ENCODE measurements at regions not wholly inside any gene's neighbourhood (a gene's known extent, or its start where the extent isn't known, plus 50 kb on each side); places are given as distances from the start of the nearest gene placed in this dataset.

- no peaks in the 10 kb centered on the region for H3K36me3 ChIP-seq (replicated peaks; ENCODE audit: insufficient read depth, low read length)
- no peaks in the 10 kb centered on the region for H3K9me2 ChIP-seq (replicated peaks; ENCODE audit: insufficient read depth, low read length)
- no peak overlapping the region for H3K9ac ChIP-seq (ENCODE audit: low read length)
- H2AFZ ChIP-seq (ENCODE audit: low read length) = no peak overlapping the region; the same call in 1 of the 2 replicates
- no peaks in the 10 kb centered on the region for H3F3A ChIP-seq (ENCODE audit: insufficient read depth, low read length)
- H3K4me3 ChIP-seq (ENCODE audit: low read length) = no peak overlapping the region
- H3K27ac ChIP-seq (ENCODE audit: low read length) = no peak overlapping the region
- H3K4me2 ChIP-seq (ENCODE audit: low read depth, low read length) = peak overlapping the region; percentile 23; the same call in 1 of the 2 replicates
- no peak for DNase-seq
- TF ChIP-seq EZH2 (optimal IDR thresholded peaks at IDR 0.05; ENCODE audit: low read depth, low read length) (no peak), EZH2phosphoT487 (IDR thresholded peaks at IDR 0.05; ENCODE audit: low read length) (no peak), CTCF (IDR thresholded peaks at IDR 0.05; ENCODE audit: low read length) (no peak)
- peaks cover 27% of the 10 kb centered on the region for H3K4me1 ChIP-seq (ENCODE audit: low read length)
- no peaks in the 10 kb centered on the region for H3K27me3 ChIP-seq (replicated peaks; ENCODE audit: insufficient read depth, low read length)
- H3K79me2 ChIP-seq (ENCODE audit: low read length) = no peaks in the 10 kb centered on the region
- no peaks in the 10 kb centered on the region for H4K20me1 ChIP-seq (ENCODE audit: insufficient read depth, low read length)
- no peaks in the 10 kb centered on the region for H3K9me3 ChIP-seq (replicated peaks; ENCODE audit: insufficient read depth, low read length)
Observed at GRCh38 chr1:25096307-25097150, 135.8 kb downstream of the SYF2 start.

GRCh38 chr1:25095635-25096200 is 136.6 kb downstream of the SYF2 start:
- Histone ChIP-seq H3K27me3 (replicated peaks; ENCODE audit: insufficient read depth, low read length) (no peaks in the 10 kb centered on the region), H4K20me1 (ENCODE audit: insufficient read depth, low read length) (no peaks in the 10 kb centered on the region), H3K9me3 (replicated peaks; ENCODE audit: insufficient read depth, low read length) (no peaks in the 10 kb centered on the region), H3F3A (ENCODE audit: insufficient read depth, low read length) (no peaks in the 10 kb centered on the region), H3K4me1 (ENCODE audit: low read length) (peaks cover 27% of the 10 kb centered on the region), H2AFZ (ENCODE audit: low read length) (no peak overlapping the region), H3K9me2 (replicated peaks; ENCODE audit: insufficient read depth, low read length) (no peaks in the 10 kb centered on the region), H3K79me2 (ENCODE audit: low read length) (no peaks in the 10 kb centered on the region), H3K4me2 (ENCODE audit: low read depth, low read length) (peak overlapping the region; percentile 23; the same call in 1 of the 2 replicates), H3K36me3 (replicated peaks; ENCODE audit: insufficient read depth, low read length) (no peaks in the 10 kb centered on the region), H3K9ac (ENCODE audit: low read length) (no peak overlapping the region), H3K27ac (ENCODE audit: low read length) (peak overlapping the region; percentile 21; the same call in 1 of the 2 replicates), H3K4me3 (ENCODE audit: low read length) (no peak overlapping the region)
- TF ChIP-seq EZH2phosphoT487 (IDR thresholded peaks at IDR 0.05; ENCODE audit: low read length) (no peak), CTCF (IDR thresholded peaks at IDR 0.05; ENCODE audit: low read length) (no peak), EZH2 (optimal IDR thresholded peaks at IDR 0.05; ENCODE audit: low read depth, low read length) (no peak)
- DNase-seq = peak; percentile 29

GRCh38 chr1:25094995-25095394 is 137.3 kb downstream of the SYF2 start:
- Histone ChIP-seq H3K4me3 (ENCODE audit: low read length) (no peak overlapping the region), H4K20me1 (ENCODE audit: insufficient read depth, low read length) (no peaks in the 10 kb centered on the region), H3F3A (ENCODE audit: insufficient read depth, low read length) (no peaks in the 10 kb centered on the region), H3K4me2 (ENCODE audit: low read depth, low read length) (0 out of 2 replicates have a peak overlapping the region, but pooled peaks have one; percentile 23), H3K9me3 (replicated peaks; ENCODE audit: insufficient read depth, low read length) (no peaks in the 10 kb centered on the region), H3K27ac (ENCODE audit: low read length) (no peak overlapping the region), H3K36me3 (replicated peaks; ENCODE audit: insufficient read depth, low read length) (no peaks in the 10 kb centered on the region), H3K9ac (ENCODE audit: low read length) (no peak overlapping the region), H3K4me1 (ENCODE audit: low read length) (peaks cover 27% of the 10 kb centered on the region), H3K9me2 (replicated peaks; ENCODE audit: insufficient read depth, low read length) (no peaks in the 10 kb centered on the region), H3K27me3 (replicated peaks; ENCODE audit: insufficient read depth, low read length) (no peaks in the 10 kb centered on the region), H3K79me2 (ENCODE audit: low read length) (no peaks in the 10 kb centered on the region), H2AFZ (ENCODE audit: low read length) (no peak overlapping the region)
- no peak for DNase-seq
- TF ChIP-seq EZH2phosphoT487 (IDR thresholded peaks at IDR 0.05; ENCODE audit: low read length) = no peak
- no peak for TF ChIP-seq CTCF (IDR thresholded peaks at IDR 0.05; ENCODE audit: low read length)
- no peak for TF ChIP-seq EZH2 (optimal IDR thresholded peaks at IDR 0.05; ENCODE audit: low read depth, low read length)

Measured in MM.1S (cell line).